ENCODE measurements at regions not wholly inside any gene's neighbourhood (a gene's known extent, or its start where the extent isn't known, plus 50 kb on each side); places are given as distances from the start of the nearest gene placed in this dataset.

- H3K9me3 Mint-ChIP-seq = peaks cover 5 to 6% of the 10 kb centered on the region in 2 experiments
- Histone ChIP-seq H3K4ac (ENCODE audit: low read depth, low read length) (no peak overlapping the region), H3K23me2 (ENCODE audit: insufficient read length, low read depth, low read length, poor library complexity, severe bottlenecking) (no peaks in the 10 kb centered on the region), H3T11ph (ENCODE audit: low read length) (no peak overlapping the region), H2BK15ac (ENCODE audit: low read depth, low read length) (no peak overlapping the region), H3K79me2 (ENCODE audit: insufficient read depth, low read length) (no peaks in the 10 kb centered on the region), H3K27ac (ENCODE audit: insufficient read length, low read depth, low read length) (no peak overlapping the region), H2AFZ (ENCODE audit: low read length) (no peak overlapping the region), H3K9me3 (ENCODE audit: control insufficient read depth, low read depth, low read length) (no peaks in the 10 kb centered on the region), H3K18ac (ENCODE audit: insufficient read length, low read depth, low read length) (no peak overlapping the region), H3K79me1 (ENCODE audit: insufficient read depth, low read depth, low read length, poor library complexity, severe bottlenecking) (no peaks in the 10 kb centered on the region), H4K8ac (replicated peaks; ENCODE audit: insufficient read length, low read depth, low read length) (no peak overlapping the region), H3K9ac (ENCODE audit: extremely low read depth, insufficient read length, low read length) (no peak overlapping the region), H2AK5ac (ENCODE audit: insufficient read length, low read length) (no peak overlapping the region), H4K20me1 (ENCODE audit: control insufficient read depth, insufficient read depth, insufficient read length) (no peaks in the 10 kb centered on the region), H3K14ac (ENCODE audit: insufficient read depth, low read length) (no peak overlapping the region), H2BK5ac (ENCODE audit: insufficient read length, low read length) (no peak overlapping the region), H2BK120ac (ENCODE audit: low read depth, low read length, poor library complexity, severe bottlenecking) (no peak overlapping the region), H2BK20ac (ENCODE audit: low read depth, low read length, poor library complexity, severe bottlenecking) (no peak overlapping the region), H3K27me3 (ENCODE audit: insufficient read depth, low read length) (no peaks in the 10 kb centered on the region), H3K4me2 (ENCODE audit: insufficient read depth, insufficient read length, low read length) (no peak overlapping the region), H4K91ac (ENCODE audit: insufficient read length, low read depth, low read length) (no peak overlapping the region), H3K56ac (ENCODE audit: insufficient read length, low read depth, low read length) (no peak overlapping the region), H2BK12ac (ENCODE audit: insufficient read length, low read depth, low read length) (no peak overlapping the region), H3K23ac (ENCODE audit: insufficient read length, low read depth, low read length) (no peak overlapping the region), H4K5ac (ENCODE audit: insufficient read length, low read depth, low read length) (no peak overlapping the region), H3K4me1 (ENCODE audit: insufficient read depth, low read length) (no peaks in the 10 kb centered on the region)
- no peak for TF ChIP-seq CTCF (conservative IDR thresholded peaks at IDR 0.05)
- H3K27me3 Mint-ChIP-seq (ENCODE audit: low read depth) = no peaks in the 10 kb centered on the region
- no peak overlapping the region for H3K4me3 Mint-ChIP-seq
- no peak overlapping the region for H3K27ac Mint-ChIP-seq
- peaks cover 0 to 6% of the 10 kb centered on the region in 2 experiments; a peak in 3 of 4 replicates for H3K4me1 Mint-ChIP-seq
- WGBS (ENCODE audit: extremely low coverage, insufficient read length, low lambda C conversion rate) = no CpG with 5 or more reads among the region's 5 CpGs
- DNase-seq = no peak
- peaks cover 0 to 7% (median 3%) of the 10 kb centered on the region in 3 experiments; a peak in 5 of 7 replicates for H3K36me3 Mint-ChIP-seq (ENCODE audit: insufficient read depth in 1 of 3, low read depth in 3 of 3)
Measured at GRCh38 chr2:220670511-220670910, 901.6 kb downstream of the EPHA4 start.
